ENCODE measurements at regions not wholly inside any gene's neighbourhood (a gene's known extent, or its start where the extent isn't known, plus 50 kb on each side); places are given as distances from the start of the nearest gene placed in this dataset.

DNA sequence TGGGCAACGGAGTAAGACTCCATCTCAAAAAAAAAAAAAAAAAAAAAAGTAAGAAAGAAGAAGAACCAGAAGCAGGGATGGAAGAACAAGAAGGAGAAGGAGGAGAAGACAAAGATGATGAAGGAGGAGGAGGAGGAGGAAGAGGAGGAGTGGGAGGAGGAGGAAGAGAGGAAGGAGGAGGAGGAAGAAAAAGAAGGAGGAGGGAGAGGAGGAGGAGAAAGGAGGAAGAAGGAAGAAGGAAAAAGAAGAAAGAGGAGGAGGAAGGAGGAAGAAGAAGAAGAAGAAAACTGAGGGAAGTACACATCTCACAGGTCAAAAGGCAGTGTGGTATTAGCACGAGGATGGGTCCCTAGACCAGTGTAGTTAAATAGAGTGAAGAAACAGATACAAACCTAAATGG lies 65.1 kb upstream of the SCAF8 start:
- no peaks in the 10 kb centered on the region for H3K4me1 ChIP-seq
- intact Hi-C loops (cut with DNase I; ENCODE audit: low total_unique reads): no loop called here
- H3K4me3 ChIP-seq: no peak overlapping the region
- no peak for DNase-seq
- TF ChIP-seq, protein P1, sequence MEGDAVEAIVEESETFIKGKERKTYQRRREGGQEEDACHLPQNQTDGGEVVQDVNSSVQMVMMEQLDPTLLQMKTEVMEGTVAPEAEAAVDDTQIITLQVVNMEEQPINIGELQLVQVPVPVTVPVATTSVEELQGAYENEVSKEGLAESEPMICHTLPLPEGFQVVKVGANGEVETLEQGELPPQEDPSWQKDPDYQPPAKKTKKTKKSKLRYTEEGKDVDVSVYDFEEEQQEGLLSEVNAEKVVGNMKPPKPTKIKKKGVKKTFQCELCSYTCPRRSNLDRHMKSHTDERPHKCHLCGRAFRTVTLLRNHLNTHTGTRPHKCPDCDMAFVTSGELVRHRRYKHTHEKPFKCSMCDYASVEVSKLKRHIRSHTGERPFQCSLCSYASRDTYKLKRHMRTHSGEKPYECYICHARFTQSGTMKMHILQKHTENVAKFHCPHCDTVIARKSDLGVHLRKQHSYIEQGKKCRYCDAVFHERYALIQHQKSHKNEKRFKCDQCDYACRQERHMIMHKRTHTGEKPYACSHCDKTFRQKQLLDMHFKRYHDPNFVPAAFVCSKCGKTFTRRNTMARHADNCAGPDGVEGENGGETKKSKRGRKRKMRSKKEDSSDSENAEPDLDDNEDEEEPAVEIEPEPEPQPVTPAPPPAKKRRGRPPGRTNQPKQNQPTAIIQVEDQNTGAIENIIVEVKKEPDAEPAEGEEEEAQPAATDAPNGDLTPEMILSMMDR (IDR thresholded peaks at IDR 0.05): no peak
- H3K9me3 ChIP-seq: no peaks in the 10 kb centered on the region
- H3K27me3 ChIP-seq: no peaks in the 10 kb centered on the region
- no peaks in the 10 kb centered on the region for H3K36me3 ChIP-seq
- H3K27ac ChIP-seq: no peak overlapping the region

DNA sequence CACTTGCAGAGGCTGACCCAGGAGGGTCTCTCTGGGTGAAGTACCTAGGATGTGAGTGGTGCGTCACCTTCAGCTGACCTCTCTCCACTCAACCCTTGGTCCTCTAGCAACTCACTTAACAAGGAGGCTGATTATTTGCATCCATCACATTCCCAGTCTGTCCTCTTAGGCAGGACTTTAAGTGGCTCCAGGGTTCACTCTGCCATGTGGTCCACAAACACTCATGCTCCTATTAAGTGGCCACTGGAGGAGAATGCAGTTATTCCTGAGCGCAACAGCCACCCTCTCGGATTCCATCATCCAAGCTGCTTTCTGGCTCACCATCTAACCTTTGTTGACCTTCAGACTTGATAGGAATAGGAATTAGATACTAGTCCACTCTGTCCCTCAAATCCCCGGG lies 61.1 kb upstream of the SCAF8 start:
- DNase-seq: no peak
- no peaks in the 10 kb centered on the region for H3K27me3 ChIP-seq
- intact Hi-C loops (cut with DNase I; ENCODE audit: low total_unique reads): loop anchor here (10.0 kb wide), 1 partner anchor 517 kb away; no protein-coding TSS in a partner anchor
- H3K9me3 ChIP-seq: no peaks in the 10 kb centered on the region
- H3K4me1 ChIP-seq: no peaks in the 10 kb centered on the region
- TF ChIP-seq, protein P1 (IDR thresholded peaks at IDR 0.05): no peak
- H3K4me3 ChIP-seq: no peak overlapping the region
- H3K27ac ChIP-seq: no peak overlapping the region
- no peaks in the 10 kb centered on the region for H3K36me3 ChIP-seq

DNA sequence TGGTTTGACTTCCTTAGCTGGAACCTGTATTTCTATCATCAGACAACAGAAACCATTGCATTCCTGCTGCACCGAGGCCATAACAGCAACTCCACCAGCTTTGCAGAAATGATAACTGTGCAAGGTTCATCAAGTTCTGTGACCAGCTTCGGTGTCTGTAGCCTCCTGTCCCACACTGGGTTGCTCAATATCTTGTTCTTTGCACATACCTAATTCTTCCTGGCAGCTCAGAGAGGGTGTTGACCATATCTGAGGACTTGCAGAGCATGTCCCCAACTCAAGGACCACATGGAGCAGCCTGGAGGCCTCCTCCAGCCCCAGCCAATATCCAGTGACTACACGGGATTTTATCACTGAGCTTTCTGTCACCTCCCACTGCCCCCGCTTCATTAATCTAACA lies 59.3 kb upstream of the SCAF8 start:
- intact Hi-C loops (cut with DNase I; ENCODE audit: low total_unique reads): loop anchor here (10.0 kb wide), 1 partner anchor 519 kb away; no protein-coding TSS in a partner anchor
- no peak overlapping the region for H3K27ac ChIP-seq
- TF ChIP-seq, protein P1 (IDR thresholded peaks at IDR 0.05): no peak

DNA sequence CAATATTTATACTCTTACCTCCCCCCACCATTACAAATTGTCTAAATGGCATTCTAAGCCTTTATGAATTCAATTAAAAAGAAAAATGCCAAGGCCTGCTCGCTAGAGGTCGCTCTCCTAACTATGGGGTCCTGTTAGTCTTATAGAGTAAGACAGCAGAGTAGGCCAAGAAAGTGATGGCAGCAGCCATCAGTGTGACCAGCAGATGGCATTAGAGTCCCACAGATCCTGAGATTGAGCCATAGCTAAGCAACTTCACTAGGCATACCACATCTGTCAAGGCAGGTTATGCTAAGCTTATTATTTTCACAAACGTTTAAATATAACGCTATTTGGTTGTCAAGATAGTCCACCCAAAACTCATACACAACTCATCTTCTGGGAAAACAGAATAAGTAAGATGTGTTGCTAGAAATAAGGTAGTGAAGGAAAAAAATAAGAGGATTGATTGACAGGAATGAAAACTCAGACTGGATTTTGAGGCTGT lies 57.6 kb upstream of the SCAF8 start:
- intact Hi-C loops (cut with DNase I; ENCODE audit: low total_unique reads): loop anchor here (5.0 to 10.0 kb wide), 3 partner anchors 127 to 521 kb away; no protein-coding TSS in a partner anchor
- Histone ChIP-seq H3K9me3 (no peaks in the 10 kb centered on the region), H3K36me3 (no peaks in the 10 kb centered on the region), H3K27me3 (no peaks in the 10 kb centered on the region), H3K27ac (no peak overlapping the region), H3K4me3 (no peak overlapping the region), H3K4me1 (no peaks in the 10 kb centered on the region)
- TF ChIP-seq, protein P1 (IDR thresholded peaks at IDR 0.05): peak; percentile 99
- DNase-seq: peak; percentile 91 to 93

More for the DNA sequence above, 59.3 kb upstream of the SCAF8 start:
- Histone ChIP-seq H3K4me3 (no peak overlapping the region), H3K36me3 (no peaks in the 10 kb centered on the region), H3K4me1 (no peaks in the 10 kb centered on the region), H3K9me3 (no peaks in the 10 kb centered on the region), H3K27me3 (no peaks in the 10 kb centered on the region)
- DNase-seq: no peak

DNA sequence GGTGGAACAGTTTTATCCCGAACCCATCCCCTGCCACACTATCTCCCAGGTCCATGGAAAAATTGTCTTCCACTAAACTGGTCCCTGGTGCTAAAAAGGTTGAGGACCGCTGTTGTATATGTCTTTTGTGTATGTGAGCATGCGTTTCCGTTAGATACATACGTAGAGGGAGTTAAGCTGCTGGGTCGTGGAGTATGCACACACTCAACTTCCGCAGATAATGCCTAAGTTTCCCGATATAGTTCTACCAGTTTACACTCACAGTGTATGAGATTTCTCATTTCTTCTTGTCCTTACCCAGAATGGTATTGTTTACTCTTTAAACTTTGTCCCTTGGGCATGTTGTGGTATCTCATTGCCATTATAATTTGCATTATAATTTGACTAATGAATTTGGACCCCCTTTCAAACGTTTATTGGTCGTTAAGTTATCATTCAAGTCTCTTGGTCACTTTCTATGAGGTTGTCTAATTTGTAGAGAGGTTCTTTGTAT lies 50.5 kb upstream of the SCAF8 start:
- intact Hi-C loops (cut with DNase I; ENCODE audit: low total_unique reads): no loop called here
- DNase-seq: no peak
- TF ChIP-seq, protein P1 (IDR thresholded peaks at IDR 0.05): no peak

More for the DNA sequence above, 50.5 kb upstream of the SCAF8 start:
- Histone ChIP-seq H3K27ac (no peak overlapping the region), H3K27me3 (no peaks in the 10 kb centered on the region), H3K9me3 (no peaks in the 10 kb centered on the region), H3K4me3 (no peak overlapping the region), H3K36me3 (no peaks in the 10 kb centered on the region), H3K4me1 (no peaks in the 10 kb centered on the region)
